ENCODE measurements at regions not wholly inside any gene's neighbourhood (a gene's known extent, or its start where the extent isn't known, plus 50 kb on each side); places are given as distances from the start of the nearest gene placed in this dataset.

GRCh38 chr5:96590796-96591195 lies 71.4 kb upstream of the CAST start:
- H3K9me3 ChIP-seq (ENCODE audit: control insufficient read depth, low read length): no peaks in the 10 kb centered on the region
- no peak overlapping the region for H3K4me3 ChIP-seq (ENCODE audit: low read length)
- H3K36me3 ChIP-seq (ENCODE audit: control insufficient read depth, insufficient read depth, low read length, severe bottlenecking): no peaks in the 10 kb centered on the region
- H3K27me3 ChIP-seq (replicated peaks; ENCODE audit: control insufficient read depth, insufficient read depth, low read length): no peaks in the 10 kb centered on the region
- H3K4me1 ChIP-seq (ENCODE audit: control insufficient read depth, insufficient read depth, low read length): peaks cover 7% of the 10 kb centered on the region
- H3K9ac ChIP-seq (ENCODE audit: low read length): no peak overlapping the region
- DNase-seq (ENCODE audit: low read depth): peak; percentile 31

DNA sequence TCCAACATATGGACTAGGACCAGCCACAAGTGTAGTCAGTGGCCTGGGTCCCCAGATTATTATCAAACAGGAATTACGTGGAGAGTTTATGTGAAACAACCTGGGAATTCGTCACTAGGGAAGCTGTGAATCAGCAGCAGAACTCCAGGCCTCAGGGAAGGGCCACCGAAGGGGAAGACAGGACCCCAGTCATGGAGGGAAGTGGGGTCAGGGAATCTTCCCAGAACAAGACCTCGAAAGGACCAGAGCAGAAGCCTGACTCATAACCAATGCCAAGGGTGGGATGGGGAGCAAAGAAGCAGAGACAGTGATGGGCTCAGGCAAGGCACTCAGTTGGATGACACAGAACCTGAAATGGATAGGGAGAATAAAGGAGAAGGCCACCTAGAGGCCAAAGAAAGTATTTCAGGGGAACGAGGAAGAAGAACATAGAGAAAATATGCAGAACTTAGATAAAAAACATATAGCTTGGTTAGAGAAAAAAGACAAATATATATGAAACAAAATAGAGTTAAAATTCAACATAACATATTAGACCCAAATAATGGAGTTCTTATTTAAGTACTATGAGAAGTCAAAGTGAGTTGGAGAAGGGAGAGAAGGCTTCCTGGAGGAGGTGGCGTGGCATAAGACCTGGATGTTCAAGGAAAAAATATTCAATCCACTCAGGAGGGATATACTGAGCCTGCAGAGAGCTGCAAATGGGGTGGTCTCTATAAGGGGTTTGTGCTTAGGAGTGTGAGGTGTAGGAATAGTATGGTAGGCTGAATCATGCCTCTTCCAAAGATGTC lies 66.7 kb upstream of the CAST start:
- H3K36me3 ChIP-seq (ENCODE audit: control insufficient read depth, insufficient read depth, low read length, severe bottlenecking): no peaks in the 10 kb centered on the region
- H3K9ac ChIP-seq (ENCODE audit: low read length): no peak overlapping the region
- no peak overlapping the region for H3K4me3 ChIP-seq (ENCODE audit: low read length)
- peak; percentile 21 for DNase-seq (ENCODE audit: low read depth)
- H3K4me1 ChIP-seq (ENCODE audit: control insufficient read depth, insufficient read depth, low read length): peaks cover 7% of the 10 kb centered on the region
- no peaks in the 10 kb centered on the region for H3K27me3 ChIP-seq (replicated peaks; ENCODE audit: control insufficient read depth, insufficient read depth, low read length)
- no peaks in the 10 kb centered on the region for H3K9me3 ChIP-seq (ENCODE audit: control insufficient read depth, low read length)

DNA sequence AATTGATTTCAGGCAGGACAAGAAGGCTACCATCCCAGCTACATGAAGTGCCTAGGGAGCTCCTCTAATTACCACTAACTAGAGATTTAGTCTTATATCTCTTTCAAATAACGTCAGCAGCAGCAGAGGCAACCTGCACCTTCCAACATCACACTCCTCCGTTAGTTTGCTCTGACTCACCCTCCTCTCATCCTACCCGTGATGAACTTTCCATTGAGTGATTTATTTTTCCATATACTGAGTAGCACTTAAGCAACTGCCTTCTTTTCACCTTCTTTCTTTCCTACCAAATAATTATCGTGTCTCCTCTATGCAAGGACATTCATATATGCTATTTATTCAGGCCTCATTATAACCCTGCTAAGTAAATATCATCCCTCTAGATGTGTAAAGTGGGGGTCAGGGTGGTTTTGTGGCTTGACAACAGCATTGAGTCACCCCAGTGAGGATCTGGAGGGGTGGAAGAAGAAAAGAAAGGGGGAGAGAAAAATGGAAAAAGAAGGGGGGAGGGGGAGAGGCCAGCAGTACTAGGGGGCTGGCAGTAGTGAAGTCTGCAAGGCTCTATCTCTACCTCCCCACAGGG lies 64.6 kb upstream of the CAST start:
- Histone ChIP-seq H3K4me1 (ENCODE audit: control insufficient read depth, insufficient read depth, low read length) (peaks cover 2% of the 10 kb centered on the region), H3K27me3 (replicated peaks; ENCODE audit: control insufficient read depth, insufficient read depth, low read length) (no peaks in the 10 kb centered on the region), H3K9me3 (ENCODE audit: control insufficient read depth, low read length) (no peaks in the 10 kb centered on the region), H3K4me3 (ENCODE audit: low read length) (no peak overlapping the region), H3K9ac (ENCODE audit: low read length) (no peak overlapping the region), H3K36me3 (ENCODE audit: control insufficient read depth, insufficient read depth, low read length, severe bottlenecking) (no peaks in the 10 kb centered on the region)
- no peak for DNase-seq (ENCODE audit: low read depth)

GRCh38 chr5:96601200-96601599 lies 61.0 kb upstream of the CAST start:
- Histone ChIP-seq H3K36me3 (ENCODE audit: control insufficient read depth, insufficient read depth, low read length, severe bottlenecking) (no peaks in the 10 kb centered on the region), H3K9ac (ENCODE audit: low read length) (peak overlapping the region; percentile 10), H3K4me1 (ENCODE audit: control insufficient read depth, insufficient read depth, low read length) (peaks cover 17% of the 10 kb centered on the region), H3K9me3 (ENCODE audit: control insufficient read depth, low read length) (no peaks in the 10 kb centered on the region), H3K4me3 (ENCODE audit: low read length) (no peak overlapping the region), H3K27me3 (replicated peaks; ENCODE audit: control insufficient read depth, insufficient read depth, low read length) (no peaks in the 10 kb centered on the region)
- DNase-seq (ENCODE audit: low read depth): no peak

GRCh38 chr5:96601715-96602244 lies 60.4 kb upstream of the CAST start:
- H3K4me1 ChIP-seq (ENCODE audit: control insufficient read depth, insufficient read depth, low read length): peaks cover 17% of the 10 kb centered on the region
- H3K27me3 ChIP-seq (replicated peaks; ENCODE audit: control insufficient read depth, insufficient read depth, low read length): no peaks in the 10 kb centered on the region
- H3K9me3 ChIP-seq (ENCODE audit: control insufficient read depth, low read length): no peaks in the 10 kb centered on the region
- peak; percentile 91 for DNase-seq (ENCODE audit: low read depth)
- H3K4me3 ChIP-seq (ENCODE audit: low read length): no peak overlapping the region
- peak overlapping the region; percentile 10 for H3K9ac ChIP-seq (ENCODE audit: low read length)
- H3K36me3 ChIP-seq (ENCODE audit: control insufficient read depth, insufficient read depth, low read length, severe bottlenecking): no peaks in the 10 kb centered on the region

DNA sequence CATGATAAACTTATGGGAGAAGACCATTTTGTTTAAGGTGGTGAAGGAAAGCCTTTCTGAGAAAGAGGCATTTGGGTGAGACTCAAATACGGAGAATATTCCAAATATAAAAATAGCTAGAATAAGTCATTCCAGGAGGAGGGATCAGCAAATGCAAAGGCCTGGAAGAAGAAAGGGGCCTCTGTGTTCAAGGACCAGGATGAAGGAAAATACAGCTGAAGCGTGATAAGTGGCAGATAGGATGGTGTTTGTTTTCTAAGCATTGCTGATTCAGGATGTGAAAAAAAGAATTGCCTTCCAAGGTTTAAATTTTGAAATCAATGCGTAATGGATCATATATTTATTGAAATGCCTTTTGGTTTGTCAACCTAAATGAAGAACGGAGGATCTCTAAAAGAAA lies 59.4 kb upstream of the CAST start:
- Histone ChIP-seq H3K9ac (ENCODE audit: low read length) (no peak overlapping the region), H3K36me3 (ENCODE audit: control insufficient read depth, insufficient read depth, low read length, severe bottlenecking) (no peaks in the 10 kb centered on the region), H3K4me3 (ENCODE audit: low read length) (no peak overlapping the region), H3K27me3 (replicated peaks; ENCODE audit: control insufficient read depth, insufficient read depth, low read length) (no peaks in the 10 kb centered on the region), H3K4me1 (ENCODE audit: control insufficient read depth, insufficient read depth, low read length) (peaks cover 17% of the 10 kb centered on the region), H3K9me3 (ENCODE audit: control insufficient read depth, low read length) (no peaks in the 10 kb centered on the region)
- DNase-seq (ENCODE audit: low read depth): no peak

DNA sequence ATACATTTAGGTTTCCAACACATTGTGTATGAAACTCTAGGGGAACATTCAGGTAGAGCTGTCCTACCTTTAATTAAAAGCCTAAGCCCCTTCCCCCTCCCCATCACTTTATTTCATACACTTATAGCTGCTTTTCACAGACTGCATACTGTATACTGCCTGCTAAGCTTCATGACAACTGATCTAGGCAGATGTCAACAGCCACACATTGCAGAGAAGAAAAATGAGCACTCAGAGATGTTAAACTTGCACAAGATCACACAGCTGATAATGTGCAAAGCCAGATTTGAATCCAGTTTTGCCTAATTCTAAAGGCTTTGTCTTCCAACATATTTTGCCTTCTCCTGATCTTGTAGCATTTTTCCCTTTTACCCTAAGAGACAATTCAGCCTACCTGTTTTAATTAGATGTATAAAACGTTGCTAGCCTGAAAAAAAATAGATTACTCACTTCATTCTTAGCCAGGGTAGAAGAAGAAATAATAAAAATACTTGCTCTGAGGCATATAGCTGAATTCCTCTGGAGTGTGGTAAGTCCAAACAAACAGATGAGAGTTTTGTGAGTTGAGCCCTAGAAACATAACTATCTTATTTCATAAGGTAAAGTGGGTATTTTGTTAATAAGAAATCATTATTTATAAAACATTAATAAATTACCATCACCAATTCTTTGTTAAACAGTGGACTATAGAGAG lies 56.9 kb upstream of the CAST start:
- H3K4me3 ChIP-seq (ENCODE audit: low read length): no peak overlapping the region
- no peaks in the 10 kb centered on the region for H3K9me3 ChIP-seq (ENCODE audit: control insufficient read depth, low read length)
- peaks cover 17% of the 10 kb centered on the region for H3K4me1 ChIP-seq (ENCODE audit: control insufficient read depth, insufficient read depth, low read length)
- no peak overlapping the region for H3K9ac ChIP-seq (ENCODE audit: low read length)
- H3K27me3 ChIP-seq (replicated peaks; ENCODE audit: control insufficient read depth, insufficient read depth, low read length): no peaks in the 10 kb centered on the region
- no peak for DNase-seq (ENCODE audit: low read depth)
- no peaks in the 10 kb centered on the region for H3K36me3 ChIP-seq (ENCODE audit: control insufficient read depth, insufficient read depth, low read length, severe bottlenecking)

DNA sequence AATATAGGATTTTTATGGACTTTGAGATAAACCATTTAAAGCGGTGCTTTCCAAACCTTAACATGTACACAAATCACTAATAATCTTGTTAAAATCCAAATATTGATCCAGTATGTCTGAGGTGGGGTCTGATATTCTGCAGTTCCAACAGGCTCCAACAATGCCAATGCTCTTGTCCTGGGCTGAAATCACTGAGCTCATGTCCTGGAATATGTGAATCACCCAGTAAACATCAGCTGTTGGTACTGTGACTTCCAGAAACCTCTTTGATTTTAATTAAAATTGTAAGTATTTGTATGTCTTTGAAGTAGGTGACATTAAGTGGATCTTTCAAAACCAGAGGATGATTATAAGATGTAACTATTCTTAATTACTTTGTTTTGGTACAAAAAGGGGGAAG lies 52.8 kb upstream of the CAST start:
- Histone ChIP-seq H3K9ac (ENCODE audit: low read length) (no peak overlapping the region), H3K4me1 (ENCODE audit: control insufficient read depth, insufficient read depth, low read length) (peaks cover 17% of the 10 kb centered on the region), H3K9me3 (ENCODE audit: control insufficient read depth, low read length) (no peaks in the 10 kb centered on the region), H3K27me3 (replicated peaks; ENCODE audit: control insufficient read depth, insufficient read depth, low read length) (no peaks in the 10 kb centered on the region), H3K36me3 (ENCODE audit: control insufficient read depth, insufficient read depth, low read length, severe bottlenecking) (no peaks in the 10 kb centered on the region), H3K4me3 (ENCODE audit: low read length) (no peak overlapping the region)
- no peak for DNase-seq (ENCODE audit: low read depth)

DNA sequence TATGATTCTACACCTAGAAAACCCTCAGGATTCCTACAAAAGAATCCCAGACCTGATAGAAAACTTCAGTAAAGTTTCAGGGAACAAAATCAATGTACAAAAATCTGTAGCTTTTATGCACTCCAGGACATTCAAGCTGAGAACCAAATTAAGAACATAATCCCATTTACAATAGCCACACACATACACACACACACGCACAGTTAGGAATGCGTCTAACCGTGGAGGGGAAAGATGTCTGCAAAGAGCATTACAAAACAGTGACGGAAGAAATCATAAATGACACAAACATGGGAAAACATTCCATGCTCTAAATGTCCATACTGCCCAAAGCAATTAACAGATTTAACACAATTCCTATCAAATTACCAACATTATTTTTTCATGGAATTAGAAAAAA lies 51.4 kb upstream of the CAST start:
- Histone ChIP-seq H3K9me3 (ENCODE audit: control insufficient read depth, low read length) (no peaks in the 10 kb centered on the region), H3K4me3 (ENCODE audit: low read length) (no peak overlapping the region), H3K4me1 (ENCODE audit: control insufficient read depth, insufficient read depth, low read length) (peaks cover 8% of the 10 kb centered on the region), H3K9ac (ENCODE audit: low read length) (no peak overlapping the region), H3K36me3 (ENCODE audit: control insufficient read depth, insufficient read depth, low read length, severe bottlenecking) (no peaks in the 10 kb centered on the region), H3K27me3 (replicated peaks; ENCODE audit: control insufficient read depth, insufficient read depth, low read length) (no peaks in the 10 kb centered on the region)
- no peak for DNase-seq (ENCODE audit: low read depth)

DNA sequence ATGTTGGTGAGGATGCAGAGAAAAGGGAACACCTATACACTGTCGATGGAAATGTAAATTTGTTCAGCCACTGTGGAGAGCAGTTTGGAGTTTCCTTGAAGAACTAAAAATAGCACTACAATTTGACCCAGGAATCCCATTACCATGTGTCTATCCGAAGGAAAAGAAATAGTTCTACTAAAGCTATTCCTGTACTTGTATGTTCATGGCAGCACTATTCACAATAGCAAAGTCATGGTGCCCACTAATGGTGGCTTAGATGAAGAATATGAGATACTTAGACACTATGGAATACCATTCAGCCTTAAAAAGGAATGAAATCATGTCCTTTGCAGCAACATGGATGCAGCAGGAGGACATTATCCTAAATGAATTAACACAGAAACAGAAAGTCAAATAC lies 50.2 kb upstream of the CAST start:
- DNase-seq (ENCODE audit: low read depth): no peak
- Histone ChIP-seq H3K9ac (ENCODE audit: low read length) (no peak overlapping the region), H3K36me3 (ENCODE audit: control insufficient read depth, insufficient read depth, low read length, severe bottlenecking) (no peaks in the 10 kb centered on the region), H3K4me3 (ENCODE audit: low read length) (no peak overlapping the region), H3K9me3 (ENCODE audit: control insufficient read depth, low read length) (no peaks in the 10 kb centered on the region), H3K27me3 (replicated peaks; ENCODE audit: control insufficient read depth, insufficient read depth, low read length) (no peaks in the 10 kb centered on the region), H3K4me1 (ENCODE audit: control insufficient read depth, insufficient read depth, low read length) (peaks cover 8% of the 10 kb centered on the region)

Measured in adipocyte (in vitro differentiated cells).